ENCODE measurements at regions not wholly inside any gene's neighbourhood (a gene's known extent, or its start where the extent isn't known, plus 50 kb on each side); places are given as distances from the start of the nearest gene placed in this dataset.

DNA sequence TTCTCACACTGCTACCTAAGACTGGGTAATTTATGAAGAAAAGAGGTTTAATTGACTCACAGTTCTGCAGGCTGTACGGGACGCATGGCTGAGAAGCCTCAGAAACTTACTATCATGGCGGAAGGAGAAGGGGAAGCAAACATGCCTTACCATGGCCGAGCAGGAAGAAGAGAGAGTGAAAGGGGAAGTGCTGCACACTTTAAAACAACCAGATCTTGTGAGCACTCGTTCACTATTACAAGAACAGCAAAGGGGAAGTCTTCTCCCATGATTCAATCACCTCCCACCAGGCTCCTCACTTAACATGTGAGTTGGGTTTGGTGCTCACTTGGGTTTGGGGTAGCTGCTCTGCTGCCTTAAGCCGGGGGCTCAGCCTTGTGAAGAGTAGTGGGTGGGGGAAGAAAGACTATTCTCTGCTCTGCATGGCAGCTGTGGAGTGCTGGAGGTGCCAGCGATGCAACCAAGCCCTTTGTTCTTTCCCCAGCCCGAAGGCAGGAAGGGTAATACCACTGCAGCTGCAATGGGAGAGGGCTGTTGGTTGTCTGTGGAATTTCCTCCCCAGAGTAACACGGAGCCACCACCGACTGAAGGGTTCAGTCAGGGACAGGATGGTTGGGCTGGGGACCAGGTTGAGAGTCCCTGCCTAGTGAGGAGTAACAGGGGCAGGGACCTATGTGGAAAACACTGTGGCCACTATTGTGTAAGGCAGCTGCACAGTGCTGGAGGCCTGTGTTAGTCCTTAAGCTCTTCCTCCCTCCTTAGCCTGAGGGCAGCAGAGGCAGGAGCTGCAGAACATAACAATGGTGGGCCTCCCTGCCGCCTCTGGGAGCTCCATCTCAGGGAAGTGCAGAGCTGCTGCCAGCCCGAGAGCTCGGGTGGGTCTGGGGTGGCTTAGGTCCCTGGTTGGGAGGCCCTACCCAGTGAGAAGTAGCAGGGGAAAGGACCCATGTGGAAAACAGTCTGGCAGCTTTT is 1262.5 kb downstream of the EFNB2 start:
- TF ChIP-seq, protein P1, sequence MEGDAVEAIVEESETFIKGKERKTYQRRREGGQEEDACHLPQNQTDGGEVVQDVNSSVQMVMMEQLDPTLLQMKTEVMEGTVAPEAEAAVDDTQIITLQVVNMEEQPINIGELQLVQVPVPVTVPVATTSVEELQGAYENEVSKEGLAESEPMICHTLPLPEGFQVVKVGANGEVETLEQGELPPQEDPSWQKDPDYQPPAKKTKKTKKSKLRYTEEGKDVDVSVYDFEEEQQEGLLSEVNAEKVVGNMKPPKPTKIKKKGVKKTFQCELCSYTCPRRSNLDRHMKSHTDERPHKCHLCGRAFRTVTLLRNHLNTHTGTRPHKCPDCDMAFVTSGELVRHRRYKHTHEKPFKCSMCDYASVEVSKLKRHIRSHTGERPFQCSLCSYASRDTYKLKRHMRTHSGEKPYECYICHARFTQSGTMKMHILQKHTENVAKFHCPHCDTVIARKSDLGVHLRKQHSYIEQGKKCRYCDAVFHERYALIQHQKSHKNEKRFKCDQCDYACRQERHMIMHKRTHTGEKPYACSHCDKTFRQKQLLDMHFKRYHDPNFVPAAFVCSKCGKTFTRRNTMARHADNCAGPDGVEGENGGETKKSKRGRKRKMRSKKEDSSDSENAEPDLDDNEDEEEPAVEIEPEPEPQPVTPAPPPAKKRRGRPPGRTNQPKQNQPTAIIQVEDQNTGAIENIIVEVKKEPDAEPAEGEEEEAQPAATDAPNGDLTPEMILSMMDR (IDR thresholded peaks at IDR 0.05; ENCODE audit: poor library complexity): no peak
- TF ChIP-seq EZH2 (IDR thresholded peaks at IDR 0.05; ENCODE audit: borderline replicate concordance): no peak

All from hepatocyte (in vitro differentiated cells).